ENCODE measurements at regions not wholly inside any gene's neighbourhood (a gene's known extent, or its start where the extent isn't known, plus 50 kb on each side); places are given as distances from the start of the nearest gene placed in this dataset.

- DNase-seq, result no peak
These were observed 856.9 kb upstream of the SEL1L start for GRCh38 chr14:82390586-82390985.

- no peak for DNase-seq
These were observed 861.3 kb upstream of the SEL1L start for GRCh38 chr14:82394916-82395315.

DNA sequence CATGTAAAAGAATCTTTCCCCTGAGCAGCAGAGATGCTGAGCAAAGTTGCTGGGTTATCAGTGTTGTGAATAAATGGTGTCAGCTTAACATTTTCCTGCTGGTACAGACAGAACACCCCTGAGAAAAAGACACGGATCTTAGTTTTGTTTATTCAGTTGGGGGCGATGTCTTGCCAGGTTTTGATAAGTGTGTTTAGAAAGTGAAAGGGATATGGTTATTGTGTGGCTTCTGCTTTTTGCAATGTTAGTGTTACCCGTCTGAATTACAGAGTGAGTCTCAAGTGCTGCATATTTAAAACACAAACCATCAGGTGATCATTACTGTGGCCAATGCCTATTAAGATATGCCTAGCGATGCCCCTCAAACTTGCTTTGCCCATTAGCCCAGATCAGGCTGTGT lies 864.6 kb upstream of the SEL1L start:
- no peak for DNase-seq

DNA sequence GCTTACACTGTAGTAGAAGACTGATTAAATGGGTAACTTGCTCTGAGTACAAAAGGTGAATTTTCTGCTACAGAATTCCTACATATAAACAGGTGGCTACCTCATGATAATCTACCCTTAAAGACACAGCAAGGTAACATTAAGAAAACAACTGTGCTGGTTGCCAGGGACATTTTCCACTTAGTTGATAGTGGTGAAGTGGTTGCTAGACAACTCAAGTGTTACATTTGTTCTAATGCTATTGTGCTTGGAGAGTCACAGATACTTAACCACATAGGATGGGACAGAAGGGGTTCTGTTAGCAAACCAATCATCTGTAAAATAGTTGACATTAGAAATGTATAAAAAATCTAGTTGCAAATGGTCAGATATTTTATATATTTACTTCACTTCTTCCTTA lies 870.3 kb upstream of the SEL1L start:
- DNase-seq, result no peak

- no peak for DNase-seq
These were observed 876.4 kb upstream of the SEL1L start for GRCh38 chr14:82410064-82410463.

- no peak for DNase-seq
These were observed 877.6 kb upstream of the SEL1L start for GRCh38 chr14:82411298-82411697.

- DNase-seq, result no peak
These were observed 878.9 kb upstream of the SEL1L start for GRCh38 chr14:82412545-82412944.

DNA sequence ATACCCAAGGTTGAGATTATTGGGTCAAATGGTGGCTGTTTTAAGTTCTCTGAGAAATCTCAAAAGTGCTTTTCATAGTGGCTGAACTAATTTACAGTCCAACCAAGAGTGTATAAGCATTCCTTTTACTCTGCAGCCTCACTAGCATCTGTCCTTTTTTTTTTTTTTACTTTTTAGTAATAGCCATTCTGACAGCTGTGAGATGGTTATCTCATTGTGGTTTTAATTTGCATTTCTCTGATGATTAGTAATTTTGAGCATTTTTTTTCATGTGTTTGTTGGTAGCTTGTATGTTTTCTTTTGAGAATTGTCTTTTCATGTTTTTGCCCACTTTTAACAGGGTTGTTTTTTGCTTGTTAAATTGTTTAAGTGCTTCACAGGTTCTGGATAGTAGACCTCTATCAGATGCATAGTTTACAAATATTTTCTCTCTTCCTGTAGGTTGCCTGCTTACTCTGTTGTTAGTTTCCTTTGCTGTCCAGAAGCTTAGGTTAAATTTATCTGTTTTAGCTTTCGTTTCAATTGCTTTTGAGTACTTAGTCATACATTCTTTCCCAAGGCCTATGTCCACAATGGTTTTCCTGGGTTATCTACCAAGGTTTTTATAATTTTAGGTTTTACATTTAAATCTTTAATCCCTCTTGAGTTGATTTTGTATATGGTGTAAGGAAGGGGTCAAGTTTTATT lies 881.3 kb upstream of the SEL1L start:
- DNase-seq, result no peak

DNA sequence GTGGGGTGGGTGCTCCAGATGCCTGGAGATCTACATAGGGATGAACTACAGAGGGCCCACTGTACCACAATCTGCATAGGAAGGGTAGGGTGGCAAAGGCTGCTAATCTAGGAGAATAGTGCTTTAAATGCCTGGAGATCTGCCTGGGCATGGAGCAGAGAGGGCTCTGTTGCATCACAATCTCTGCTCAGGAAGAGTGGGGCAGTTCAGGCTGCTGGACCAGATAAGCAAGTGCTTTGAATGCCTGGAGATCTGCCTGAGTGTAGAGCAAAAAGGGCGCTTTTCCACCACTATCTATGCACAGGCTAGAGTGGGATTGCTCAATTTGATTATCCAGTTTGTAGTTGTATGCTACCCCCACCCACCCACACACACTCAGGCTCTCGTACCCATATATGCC lies 886.3 kb upstream of the SEL1L start:
- DNase-seq, result no peak

DNA sequence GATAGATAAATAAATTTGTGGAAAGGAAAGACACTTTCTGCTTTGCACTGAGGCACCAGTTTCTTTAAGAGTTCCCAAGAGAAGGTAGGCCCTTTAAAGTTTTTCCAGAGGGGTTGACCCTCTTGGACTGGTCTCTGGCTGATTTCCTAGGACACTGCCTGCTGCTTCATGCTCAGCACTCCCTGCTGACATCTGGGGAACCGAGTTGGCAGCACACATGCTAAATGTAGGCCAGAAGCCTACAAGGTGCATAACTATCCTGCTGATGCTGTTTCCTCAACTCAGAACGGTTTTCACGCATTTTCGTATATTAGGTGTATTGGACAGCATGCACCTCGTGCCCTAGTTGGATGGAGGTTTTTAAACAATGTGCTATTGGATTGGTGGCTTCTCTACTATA lies 887.2 kb upstream of the SEL1L start:
- DNase-seq, result no peak

DNA sequence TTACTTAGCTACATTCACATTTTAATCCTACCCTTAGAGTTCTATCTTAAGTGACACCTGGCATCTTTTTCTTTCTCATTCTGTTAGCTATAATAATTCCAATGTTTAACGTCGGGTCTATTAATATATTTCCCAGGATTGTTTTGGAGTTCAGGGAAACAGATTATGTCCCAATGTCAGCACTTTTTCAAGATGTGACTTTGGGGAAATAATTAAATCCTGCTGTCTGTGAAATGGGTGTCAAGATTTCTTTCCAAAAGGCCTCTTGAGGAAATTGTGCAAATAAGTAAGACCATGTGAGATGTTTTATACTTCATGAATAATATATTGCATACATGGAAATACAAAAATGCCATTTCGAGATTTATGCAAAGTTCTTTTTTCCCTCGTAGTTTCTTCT lies 887.6 kb upstream of the SEL1L start:
- no peak for DNase-seq

DNA sequence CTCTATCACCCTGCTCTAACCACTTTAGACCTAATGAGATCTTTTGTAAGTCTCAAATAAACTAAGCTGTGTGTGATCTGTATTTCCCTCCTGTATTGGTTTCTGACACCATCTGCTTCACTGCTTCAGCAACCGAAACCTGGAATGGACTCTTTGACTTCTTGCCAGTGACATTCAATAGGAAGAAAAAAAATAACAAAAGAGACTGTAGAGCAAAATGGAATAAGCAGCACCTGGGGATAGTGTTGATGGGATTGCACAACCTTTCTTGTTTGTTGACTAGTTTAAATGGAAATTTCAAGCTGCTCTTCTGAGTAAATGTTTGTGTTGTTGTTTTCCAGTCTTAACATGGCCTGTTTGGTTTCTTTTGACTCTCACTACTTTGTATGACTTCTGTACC lies 888.6 kb upstream of the SEL1L start:
- no peak for DNase-seq

GRCh38 chr14:82425261-82425660 lies 891.6 kb upstream of the SEL1L start:
- no peak for DNase-seq

GRCh38 chr14:82431031-82431430 lies 897.4 kb upstream of the SEL1L start:
- DNase-seq, result no peak

GRCh38 chr14:82432301-82433105 lies 898.9 kb upstream of the SEL1L start:
- no peak for DNase-seq

DNA sequence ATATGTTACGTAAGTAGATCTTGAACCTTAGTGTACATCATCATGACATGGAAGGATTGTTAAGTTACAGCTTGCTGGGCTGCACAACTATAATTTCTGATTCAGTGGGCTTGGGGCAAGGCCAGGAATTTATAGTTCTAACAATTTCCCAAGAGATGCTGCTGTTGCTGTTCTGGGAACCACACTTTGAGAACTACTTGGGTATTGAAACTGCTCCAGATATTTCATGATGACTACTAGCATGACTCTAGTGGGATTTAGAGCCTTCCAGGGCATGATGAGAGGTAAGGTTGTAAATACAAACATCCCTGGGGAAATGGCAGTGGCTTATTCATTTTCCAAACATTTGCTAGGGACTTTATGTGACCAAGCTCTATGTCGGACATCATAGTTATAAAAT lies 904.8 kb upstream of the SEL1L start:
- DNase-seq, result no peak

- DNase-seq, result no peak
These were observed 907.6 kb upstream of the SEL1L start for GRCh38 chr14:82441270-82441669.

DNA sequence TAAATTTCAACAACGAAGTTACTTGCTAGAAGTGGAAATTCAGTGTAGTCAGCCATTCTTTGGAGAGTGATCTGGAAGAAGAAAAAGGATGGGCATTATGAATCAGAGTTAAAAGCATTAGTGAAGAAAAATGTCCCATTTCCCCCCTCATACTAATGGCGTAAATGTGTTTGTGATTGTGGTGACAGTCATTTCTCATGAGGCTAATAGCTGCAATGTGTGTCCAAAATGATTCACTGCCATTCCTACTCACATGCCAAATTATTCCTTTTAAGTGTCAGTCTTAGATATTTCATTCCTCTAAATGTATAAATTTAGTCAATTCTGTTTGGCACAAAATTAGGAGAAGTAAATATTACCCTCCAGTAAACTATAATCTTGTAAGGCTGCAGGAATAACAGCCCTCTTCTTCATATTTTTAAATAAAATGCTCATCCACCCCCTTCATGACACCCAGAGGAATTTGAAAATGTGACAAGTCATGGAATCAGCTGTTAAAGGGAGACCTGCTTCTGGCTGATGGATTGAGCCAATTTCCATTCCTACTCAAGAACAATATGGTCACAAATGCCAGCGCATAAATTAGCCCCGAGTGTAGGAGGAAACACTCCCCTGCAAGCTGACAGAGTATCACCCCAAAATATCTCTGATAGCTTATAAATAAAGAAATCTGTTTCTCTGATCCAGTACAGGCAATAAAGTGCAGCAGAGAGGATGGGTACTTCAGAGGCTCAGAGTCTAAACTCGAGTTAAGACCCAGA lies 912.3 kb upstream of the SEL1L start:
- DNase-seq, result no peak

GRCh38 chr14:82447586-82447985 lies 913.9 kb upstream of the SEL1L start:
- no peak for DNase-seq

- no peak for DNase-seq
These were observed 916.3 kb upstream of the SEL1L start for GRCh38 chr14:82449926-82450468.

DNA sequence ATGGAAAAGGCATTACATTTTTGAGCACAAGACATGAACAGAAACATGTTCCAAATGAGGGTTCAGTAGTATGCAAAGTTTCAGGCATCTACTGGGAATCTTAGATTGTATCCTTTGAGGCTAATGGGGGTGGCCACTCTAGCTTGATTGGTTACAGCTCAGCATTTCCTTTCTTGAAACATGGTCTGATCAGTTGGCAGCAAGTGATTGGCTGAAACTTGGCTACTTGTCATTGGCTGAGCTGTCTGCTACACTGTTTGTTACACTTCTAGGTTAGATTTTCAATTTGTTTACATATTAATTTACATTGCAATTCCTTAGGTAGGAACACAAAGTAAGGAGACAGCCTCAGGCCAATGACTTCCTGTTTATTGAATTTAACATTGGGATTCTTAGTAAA lies 918.0 kb upstream of the SEL1L start:
- no peak for DNase-seq

DNA sequence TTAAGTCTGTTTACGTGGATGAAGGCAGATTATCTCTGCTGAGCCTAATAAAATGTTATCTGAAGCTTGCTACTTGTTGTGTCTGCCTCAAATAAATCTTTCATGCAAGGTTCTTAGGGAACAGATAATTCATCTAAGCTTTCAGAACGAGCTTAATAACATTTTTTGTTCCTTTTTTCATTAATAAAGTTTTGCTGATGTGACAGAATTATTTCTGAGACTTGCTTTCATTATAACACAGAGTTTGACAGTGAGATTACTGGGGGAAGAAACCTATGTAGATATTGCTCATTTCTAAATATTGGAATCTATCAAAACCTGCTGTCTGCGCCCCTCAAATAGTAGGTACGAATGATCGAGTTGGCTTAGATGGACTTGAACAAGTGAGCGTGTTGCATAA lies 948.7 kb upstream of the SEL1L start:
- no peak for DNase-seq

- no peak for DNase-seq
These were observed 954.8 kb upstream of the SEL1L start for GRCh38 chr14:82488473-82488872.

DNA sequence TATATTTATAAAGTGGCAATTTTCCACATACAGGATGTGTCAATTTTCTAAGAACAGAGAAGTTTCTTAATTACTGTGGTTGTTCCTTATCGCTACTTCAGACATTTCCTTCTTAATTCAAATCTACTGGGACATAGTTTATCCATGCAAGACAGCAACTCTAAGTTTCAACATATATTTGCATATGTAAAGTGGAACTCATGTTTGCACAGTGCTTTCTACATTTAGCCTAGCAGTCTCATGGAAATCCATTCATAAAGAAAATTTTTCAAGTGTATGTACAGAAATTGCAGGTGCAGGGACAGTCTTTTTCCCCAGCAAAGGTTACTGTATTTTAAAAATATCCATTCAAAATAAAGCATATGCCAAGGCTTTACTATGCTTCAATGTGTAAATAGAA lies 956.7 kb upstream of the SEL1L start:
- DNase-seq, result no peak
